ENCODE measurements at regions not wholly inside any gene's neighbourhood (a gene's known extent, or its start where the extent isn't known, plus 50 kb on each side); places are given as distances from the start of the nearest gene placed in this dataset.
A peak's percentile ranks its signal among the peaks of the same experiment; 100 is the strongest.

DNA sequence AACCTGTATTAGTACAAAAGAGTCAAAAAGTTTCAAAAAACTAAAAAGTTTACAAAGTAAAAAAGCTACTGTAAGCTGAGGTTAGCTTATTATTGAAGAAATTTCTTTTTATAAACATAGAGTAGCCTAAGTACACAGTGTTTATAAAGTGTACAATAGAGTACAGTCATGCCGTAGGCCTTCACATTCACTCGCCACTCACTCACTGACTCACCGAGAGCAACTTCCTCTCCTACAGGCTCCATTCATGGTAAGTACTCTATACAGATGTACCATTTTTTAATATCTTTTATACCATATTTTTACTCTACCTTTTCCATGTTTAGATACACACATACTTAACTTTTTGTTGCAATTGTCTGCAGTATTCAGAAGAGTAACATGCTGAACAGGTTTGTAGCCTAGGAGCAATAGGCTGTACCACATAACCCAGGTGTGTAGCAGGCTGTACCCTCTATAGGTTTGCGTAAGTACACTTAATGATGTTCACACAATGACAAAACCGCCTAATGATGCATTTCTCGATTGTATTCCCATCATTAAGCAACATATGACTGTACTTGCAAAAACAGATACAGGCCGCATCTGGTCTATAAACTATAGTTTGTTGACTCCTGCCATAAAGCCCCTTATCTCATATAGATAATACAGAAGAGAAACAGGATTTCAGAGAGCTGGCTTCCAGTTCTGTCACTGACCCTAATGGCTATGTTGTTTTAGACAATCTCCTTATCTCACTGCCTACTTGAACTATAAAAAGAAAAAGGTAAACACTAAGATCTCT lies 438.8 kb downstream of the HTR7 start:
- H3K9me3 ChIP-seq (ENCODE audit: low read length): no peaks in the 10 kb centered on the region
- H3K9me2 ChIP-seq (replicated peaks; ENCODE audit: low read length): no peaks in the 10 kb centered on the region
- ChIA-PET CTCF (no interaction called here), POLR2A (ENCODE audit: unreplicated experiment) (interaction anchor here (0.6 kb wide), 1 partner anchor 125 kb away, joined by 3 read pairs; no protein-coding TSS in a partner anchor)
- BruUV-seq (replicated peaks): no TSS peak
- no peaks in the 10 kb centered on the region for H3K27me3 ChIP-seq (ENCODE audit: low read length)
- no peaks in the 10 kb centered on the region for H3K79me2 ChIP-seq (ENCODE audit: low read length)
- peak; percentile 99 for ATAC-seq
- H3K4me2 ChIP-seq (ENCODE audit: low read length): peak overlapping the region; percentile 67
- peaks cover 28% of the 10 kb centered on the region for H3K4me1 ChIP-seq (ENCODE audit: insufficient read depth, low read length)
- H3F3A ChIP-seq (ENCODE audit: low read length, unreplicated experiment): peaks cover 6% of the 10 kb centered on the region
- no peaks in the 10 kb centered on the region for H4K20me1 ChIP-seq (ENCODE audit: low read length)
- peak overlapping the region; percentile 41; the same call in 1 of the 2 replicates for H3K9ac ChIP-seq (ENCODE audit: low read length)
- no peak overlapping the region for H2AFZ ChIP-seq (ENCODE audit: low read length)
- TF ChIP-seq EZH2 (IDR thresholded peaks at IDR 0.05; ENCODE audit: low read length, unreplicated experiment) (no peak), CTCF (conservative IDR thresholded peaks at IDR 0.05; ENCODE audit: low read depth, low read length) (no peak), EZH2phosphoT487 (IDR thresholded peaks at IDR 0.05; ENCODE audit: borderline replicate concordance, low read length) (no peak)
- peak overlapping the region; percentile 84 for H3K27ac ChIP-seq (ENCODE audit: low read length)
- peak; percentile 85 for DNase-seq
- H3K36me3 ChIP-seq (ENCODE audit: low read depth, low read length): no peaks in the 10 kb centered on the region
- no peak overlapping the region for H3K4me3 ChIP-seq (ENCODE audit: low read length)
- intact Hi-C loops (cut with micrococcal nuclease): loop anchor here (2.0 to 10.0 kb wide), 5 partner anchors 72 to 256 kb away; no protein-coding TSS in a partner anchor

DNA sequence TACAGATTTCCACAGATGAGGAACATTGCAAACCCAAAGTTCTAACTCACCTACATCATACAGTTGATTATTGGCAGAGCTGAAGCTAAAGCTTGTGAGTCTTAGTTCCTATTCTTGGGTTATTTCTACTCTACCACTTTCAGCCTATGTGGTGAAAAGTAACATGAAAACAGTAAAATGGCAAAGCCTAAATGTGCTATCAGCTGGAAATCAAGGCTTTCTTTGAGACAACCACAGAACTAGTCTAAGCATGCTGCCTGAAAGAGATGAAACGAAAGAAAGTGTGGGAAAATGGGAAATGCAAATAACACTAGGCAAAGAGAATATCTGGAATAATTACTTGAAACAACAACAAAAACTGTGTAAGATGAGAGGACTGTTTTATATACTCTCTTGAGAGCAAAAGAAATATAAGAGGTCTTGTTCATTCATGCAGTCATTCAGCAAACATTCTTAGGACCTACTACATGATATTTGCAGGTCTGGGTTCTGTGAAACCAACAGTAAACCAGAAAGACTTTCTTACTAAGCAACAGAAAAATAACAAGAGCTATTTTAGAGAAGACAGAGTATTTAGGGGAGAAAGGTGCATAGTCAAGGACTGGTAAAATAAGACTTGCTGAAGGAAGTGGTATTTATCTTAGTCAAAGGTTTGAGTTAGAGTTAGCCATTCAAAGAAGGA lies 437.1 kb downstream of the HTR7 start:
- H3K4me2 ChIP-seq (ENCODE audit: low read length): no peak overlapping the region
- H2AFZ ChIP-seq (ENCODE audit: low read length): no peak overlapping the region
- CTCF ChIA-PET: no interaction called here
- POLR2A ChIA-PET (ENCODE audit: unreplicated experiment): no interaction called here
- peaks cover 36% of the 10 kb centered on the region for H3K4me1 ChIP-seq (ENCODE audit: insufficient read depth, low read length)
- H3K9me2 ChIP-seq (replicated peaks; ENCODE audit: low read length): no peaks in the 10 kb centered on the region
- no peak overlapping the region for H3K9ac ChIP-seq (ENCODE audit: low read length)
- intact Hi-C loops (cut with micrococcal nuclease): no loop called here
- ATAC-seq (no peak), DNase-seq (no peak)
- BruUV-seq (replicated peaks): no TSS peak
- H3K27ac ChIP-seq (ENCODE audit: low read length): no peak overlapping the region
- H3K36me3 ChIP-seq (ENCODE audit: low read depth, low read length): no peaks in the 10 kb centered on the region
- H3K4me3 ChIP-seq (ENCODE audit: low read length): no peak overlapping the region
- no peaks in the 10 kb centered on the region for H3K79me2 ChIP-seq (ENCODE audit: low read length)
- H4K20me1 ChIP-seq (ENCODE audit: low read length): no peaks in the 10 kb centered on the region
- peaks cover 6% of the 10 kb centered on the region for H3F3A ChIP-seq (ENCODE audit: low read length, unreplicated experiment)
- H3K27me3 ChIP-seq (ENCODE audit: low read length): no peaks in the 10 kb centered on the region
- no peaks in the 10 kb centered on the region for H3K9me3 ChIP-seq (ENCODE audit: low read length)
- TF ChIP-seq EZH2 (IDR thresholded peaks at IDR 0.05; ENCODE audit: low read length, unreplicated experiment) (no peak), CTCF (conservative IDR thresholded peaks at IDR 0.05; ENCODE audit: low read depth, low read length) (no peak), EZH2phosphoT487 (IDR thresholded peaks at IDR 0.05; ENCODE audit: borderline replicate concordance, low read length) (no peak)

DNA sequence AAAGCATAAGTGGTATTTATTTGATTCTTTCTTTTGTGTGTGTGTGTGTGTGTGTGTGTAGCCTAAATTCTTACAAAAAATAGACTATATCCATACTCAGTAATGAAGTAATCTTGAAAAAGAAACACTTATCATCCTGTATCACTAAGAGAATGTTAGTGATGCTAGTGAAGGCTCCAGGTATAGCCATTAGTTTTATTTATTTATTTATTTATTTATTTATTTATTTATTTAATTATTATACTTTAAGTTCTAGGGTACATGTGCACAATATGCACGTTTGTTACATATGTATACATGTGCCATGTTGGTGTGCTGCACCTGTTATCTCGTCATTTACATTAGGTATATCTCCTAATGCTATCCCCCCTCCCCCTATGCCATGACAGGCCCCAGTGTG lies 436.0 kb downstream of the HTR7 start:
- no peaks in the 10 kb centered on the region for H3K36me3 ChIP-seq (ENCODE audit: low read depth, low read length)
- H4K20me1 ChIP-seq (ENCODE audit: low read length): no peaks in the 10 kb centered on the region
- no TSS peak for BruUV-seq (replicated peaks)
- no peaks in the 10 kb centered on the region for H3K79me2 ChIP-seq (ENCODE audit: low read length)
- no peak for DNase-seq
- H3K4me3 ChIP-seq (ENCODE audit: low read length): no peak overlapping the region
- ChIA-PET CTCF (no interaction called here), POLR2A (ENCODE audit: unreplicated experiment) (no interaction called here)
- TF ChIP-seq EZH2 (IDR thresholded peaks at IDR 0.05; ENCODE audit: low read length, unreplicated experiment) (no peak), CTCF (conservative IDR thresholded peaks at IDR 0.05; ENCODE audit: low read depth, low read length) (no peak), EZH2phosphoT487 (IDR thresholded peaks at IDR 0.05; ENCODE audit: borderline replicate concordance, low read length) (no peak)
- intact Hi-C loops (cut with micrococcal nuclease): no loop called here
- no peak overlapping the region for H3K4me2 ChIP-seq (ENCODE audit: low read length)
- H3F3A ChIP-seq (ENCODE audit: low read length, unreplicated experiment): peaks cover 6% of the 10 kb centered on the region
- peaks cover 32% of the 10 kb centered on the region for H3K4me1 ChIP-seq (ENCODE audit: insufficient read depth, low read length)
- no peaks in the 10 kb centered on the region for H3K9me3 ChIP-seq (ENCODE audit: low read length)
- no peaks in the 10 kb centered on the region for H3K9me2 ChIP-seq (replicated peaks; ENCODE audit: low read length)
- H3K27ac ChIP-seq (ENCODE audit: low read length): no peak overlapping the region
- H3K27me3 ChIP-seq (ENCODE audit: low read length): no peaks in the 10 kb centered on the region
- ATAC-seq: no peak
- no peak overlapping the region for H3K9ac ChIP-seq (ENCODE audit: low read length)
- no peak overlapping the region for H2AFZ ChIP-seq (ENCODE audit: low read length)
